NT2/D1 (cell line): ENCODE measurements at regions not wholly inside any gene's neighbourhood (a gene's known extent, or its start where the extent isn't known, plus 50 kb on each side); places are given as distances from the start of the nearest gene placed in this dataset.

Experiments
- DNase-seq: peaks from one replicate; pipeline ENCODE4 v3.0.0-alpha.2; 2011; ENCODE audit warnings: low read depth, low spot score
- H3K27me3 ChIP-seq: 2 replicates; pipeline ENCODE4 v1.6.0; 2011; ENCODE audit warnings: mild to moderate bottlenecking; ENCODE audit not compliant: insufficient read length, insufficient read depth
- H3K36me3 ChIP-seq: 2 replicates; pipeline ENCODE4 v1.6.1; 2011; ENCODE audit warnings: mild to moderate bottlenecking, low read length, mixed read lengths; ENCODE audit not compliant: insufficient read depth, insufficient read length
- H3K4me1 ChIP-seq: 2 replicates; pipeline ENCODE4 v1.5.1; 2011; ENCODE audit not compliant: insufficient read depth, insufficient read length
- H3K4me3 ChIP-seq: 2 replicates; pipeline ENCODE4 v1.5.1; 2011; ENCODE audit warnings: low read depth; ENCODE audit not compliant: insufficient read length
- H3K9ac ChIP-seq: 2 replicates; pipeline ENCODE4 v1.6.0; 2011; ENCODE audit warnings: low read depth; ENCODE audit not compliant: insufficient read length
- H3K9me3 ChIP-seq: 2 replicates; pipeline ENCODE4 v1.5.1; 2011; ENCODE audit warnings: mild to moderate bottlenecking, low read length; ENCODE audit not compliant: insufficient read depth
- SUZ12 ChIP-seq: IDR thresholded peaks from 2 replicates; pipeline ENCODE4 v1.6.1; 2011; ENCODE audit not compliant: insufficient read length, insufficient read depth; ENCODE audit errors: extremely low read depth
- YY1 ChIP-seq: IDR thresholded peaks from 2 replicates; pipeline ENCODE4 v1.6.1; 2011; ENCODE audit not compliant: insufficient read length, insufficient read depth
- ZNF274 ChIP-seq: IDR thresholded peaks from 2 replicates; pipeline ENCODE4 v1.6.1; 2011; ENCODE audit warnings: mild to moderate bottlenecking, low read depth, low read length

- Histone ChIP-seq H3K36me3 (no peaks in the 10 kb centered on the region), H3K9me3 (no peaks in the 10 kb centered on the region), H3K4me3 (no peak overlapping the region), H3K9ac (no peak overlapping the region), H3K4me1 (no peaks in the 10 kb centered on the region), H3K27me3 (peaks cover 4% of the 10 kb centered on the region)
- TF ChIP-seq SUZ12 = no peak
- no peak for TF ChIP-seq ZNF274
- no peak for TF ChIP-seq YY1
- no peak for DNase-seq
These were observed 106.6 kb upstream of the FAM204A start for GRCh38 chr10:118448744-118449143.

- no peaks in the 10 kb centered on the region for H3K4me1 ChIP-seq
These were observed 105.5 kb upstream of the FAM204A start for GRCh38 chr10:118447478-118448270.

GRCh38 chr10:118445535-118445934 is 103.4 kb upstream of the FAM204A start:
- H3K4me3 ChIP-seq = no peak overlapping the region

More at GRCh38 chr10:118447478-118448270, 105.5 kb upstream of the FAM204A start:
- Histone ChIP-seq H3K9ac (no peak overlapping the region), H3K27me3 (peaks cover 4% of the 10 kb centered on the region), H3K9me3 (no peaks in the 10 kb centered on the region), H3K36me3 (no peaks in the 10 kb centered on the region), H3K4me3 (no peak overlapping the region)
- TF ChIP-seq YY1 = no peak
- no peak for TF ChIP-seq SUZ12
- no peak for TF ChIP-seq ZNF274
- DNase-seq = no peak

GRCh38 chr10:118444069-118444468 is 101.9 kb upstream of the FAM204A start:
- TF ChIP-seq ZNF274 (no peak), SUZ12 (no peak), YY1 (no peak)
- no peak for DNase-seq
- peaks cover 4% of the 10 kb centered on the region for H3K27me3 ChIP-seq
- no peak overlapping the region for H3K4me3 ChIP-seq
- no peaks in the 10 kb centered on the region for H3K4me1 ChIP-seq
- no peaks in the 10 kb centered on the region for H3K36me3 ChIP-seq
- H3K9ac ChIP-seq = no peak overlapping the region
- H3K9me3 ChIP-seq = no peaks in the 10 kb centered on the region

More at GRCh38 chr10:118445535-118445934, 103.4 kb upstream of the FAM204A start:
- Histone ChIP-seq H3K27me3 (peaks cover 4% of the 10 kb centered on the region), H3K36me3 (no peaks in the 10 kb centered on the region), H3K9ac (no peak overlapping the region), H3K9me3 (no peaks in the 10 kb centered on the region), H3K4me1 (no peaks in the 10 kb centered on the region)
- TF ChIP-seq YY1 (no peak), ZNF274 (no peak), SUZ12 (no peak)
- DNase-seq = no peak

GRCh38 chr10:118442032-118442431 is 99.9 kb upstream of the FAM204A start:
- no peak for TF ChIP-seq SUZ12
- no peak for TF ChIP-seq YY1
- no peak for TF ChIP-seq ZNF274
- no peaks in the 10 kb centered on the region for H3K9me3 ChIP-seq
- H3K4me3 ChIP-seq = no peak overlapping the region
- H3K9ac ChIP-seq = no peak overlapping the region
- H3K27me3 ChIP-seq = no peaks in the 10 kb centered on the region
- no peaks in the 10 kb centered on the region for H3K4me1 ChIP-seq
- H3K36me3 ChIP-seq = no peaks in the 10 kb centered on the region
- no peak for DNase-seq

- TF ChIP-seq ZNF274 (no peak), YY1 (no peak), SUZ12 (no peak)
- Histone ChIP-seq H3K27me3 (no peaks in the 10 kb centered on the region), H3K9ac (no peak overlapping the region), H3K36me3 (no peaks in the 10 kb centered on the region), H3K4me3 (no peak overlapping the region), H3K9me3 (no peaks in the 10 kb centered on the region), H3K4me1 (no peaks in the 10 kb centered on the region)
- no peak for DNase-seq
These were observed 97.7 kb upstream of the FAM204A start for GRCh38 chr10:118439824-118440223.

GRCh38 chr10:118436742-118437141 is 94.6 kb upstream of the FAM204A start:
- Histone ChIP-seq H3K27me3 (no peaks in the 10 kb centered on the region), H3K9ac (no peak overlapping the region), H3K36me3 (no peaks in the 10 kb centered on the region), H3K9me3 (no peaks in the 10 kb centered on the region), H3K4me3 (no peak overlapping the region), H3K4me1 (no peaks in the 10 kb centered on the region)
- DNase-seq = no peak
- no peak for TF ChIP-seq YY1
- TF ChIP-seq SUZ12 = no peak

GRCh38 chr10:118430190-118430589 is 88.1 kb upstream of the FAM204A start:
- no peaks in the 10 kb centered on the region for H3K9me3 ChIP-seq
- no peaks in the 10 kb centered on the region for H3K4me1 ChIP-seq
- no peak for TF ChIP-seq YY1
- no peak for TF ChIP-seq ZNF274
- TF ChIP-seq SUZ12 = no peak
- H3K36me3 ChIP-seq = no peaks in the 10 kb centered on the region
- no peak overlapping the region for H3K4me3 ChIP-seq
- H3K9ac ChIP-seq = no peak overlapping the region
- no peak for DNase-seq
- no peaks in the 10 kb centered on the region for H3K27me3 ChIP-seq
